Trophoblast cell (in vitro differentiated cells and primary cell): ENCODE measurements at regions not wholly inside any gene's neighbourhood (a gene's known extent, or its start where the extent isn't known, plus 50 kb on each side); places are given as distances from the start of the nearest gene placed in this dataset.
"Not testable (repeated sequence)": the region's sequence is repeated elsewhere in the genome, so short reads cannot be mapped to it uniquely, and the experiment has no call there.

Source experiments
- DNase-seq, 2 donors: peaks; one replicate each; pipeline ENCODE4 v3.0.0-alpha.2; 2016
- H2AFZ ChIP-seq: 2 replicates; pipeline ENCODE4 v1.6.1; 2013; ENCODE audit warnings: low read length, moderate library complexity, mild to moderate bottlenecking; ENCODE audit not compliant: insufficient read depth, poor library complexity
- H2AK5ac ChIP-seq: 2 replicates; pipeline ENCODE4 v1.6.1; 2013; ENCODE audit warnings: mild to moderate bottlenecking, low read length
- H2BK120ac ChIP-seq: 2 replicates; pipeline ENCODE4 v1.6.1; 2013; ENCODE audit warnings: low read length, mild to moderate bottlenecking, moderate library complexity; ENCODE audit not compliant: insufficient read depth, poor library complexity
- H2BK12ac ChIP-seq: 2 replicates; pipeline ENCODE4 v1.6.1; 2013; ENCODE audit warnings: mild to moderate bottlenecking, low read length, moderate library complexity
- H2BK5ac ChIP-seq: 2 replicates; pipeline ENCODE4 v1.6.1; 2013; ENCODE audit warnings: low read length, low read depth, moderate library complexity, mild to moderate bottlenecking; ENCODE audit not compliant: poor library complexity
- H3K14ac ChIP-seq: 2 replicates; pipeline ENCODE4 v1.6.1; 2013; ENCODE audit warnings: mild to moderate bottlenecking, low read length
- H3K18ac ChIP-seq: 2 replicates; pipeline ENCODE4 v1.6.1; 2013; ENCODE audit warnings: mild to moderate bottlenecking, low read length
- H3K23ac ChIP-seq: 2 replicates; pipeline ENCODE4 v1.6.1; 2013; ENCODE audit warnings: low read length
- H3K27ac ChIP-seq: 2 replicates; pipeline ENCODE4 v1.5.1; 2013; ENCODE audit warnings: low read depth, mild to moderate bottlenecking, inconsistent platforms, low read length, moderate library complexity
- H3K27me3 ChIP-seq: 2 replicates; pipeline ENCODE4 v1.6.1; 2013; ENCODE audit warnings: inconsistent platforms, mild to moderate bottlenecking, low read length, moderate library complexity; ENCODE audit not compliant: insufficient read depth
- H3K36me3 ChIP-seq, 2 experiments: 1 replicate in 1 of 2; 2 replicates in 1 of 2; pipeline ENCODE4 v1.6.1; 2013; ENCODE audit warnings: low read length in 2 of 2, mild to moderate bottlenecking in 2 of 2, moderate library complexity in 1 of 2; ENCODE audit not compliant: insufficient read depth in 2 of 2, control insufficient read depth in 1 of 2
- H3K4ac ChIP-seq: 2 replicates; pipeline ENCODE4 v1.6.1; 2013; ENCODE audit warnings: low read depth, mild to moderate bottlenecking, low read length, moderate library complexity
- H3K4me1 ChIP-seq, 2 experiments: 1 replicate in 1 of 2; 2 replicates in 1 of 2; pipeline ENCODE4 v1.6.1; 2013; ENCODE audit warnings: low read length in 2 of 2, mild to moderate bottlenecking in 2 of 2, moderate library complexity in 1 of 2; ENCODE audit not compliant: insufficient read depth in 2 of 2, control insufficient read depth in 1 of 2
- H3K4me2 ChIP-seq: 2 replicates; pipeline ENCODE4 v1.6.1; 2013; ENCODE audit warnings: inconsistent platforms, mild to moderate bottlenecking, low read length, moderate library complexity
- H3K4me3 ChIP-seq: 2 replicates; pipeline ENCODE4 v1.5.1; 2013; ENCODE audit warnings: mild to moderate bottlenecking, low read depth, low read length, inconsistent platforms
- H3K79me1 ChIP-seq: one replicate; pipeline ENCODE4 v1.6.1; 2013; ENCODE audit warnings: low read length
- H3K79me2 ChIP-seq: 2 replicates; pipeline ENCODE4 v1.6.1; 2013; ENCODE audit warnings: low read length, mild to moderate bottlenecking; ENCODE audit not compliant: control insufficient read depth, insufficient read depth, poor library complexity
- H3K9ac ChIP-seq: 2 replicates; pipeline ENCODE4 v1.6.1; 2013; ENCODE audit warnings: mild to moderate bottlenecking, low read length
- H3K9me3 ChIP-seq: 2 replicates; pipeline ENCODE4 v1.6.1; 2013; ENCODE audit warnings: low read depth, mild to moderate bottlenecking, control low read depth, inconsistent platforms, low read length; ENCODE audit not compliant: insufficient read depth
- H4K12ac ChIP-seq: 2 replicates; pipeline ENCODE4 v1.6.1; 2013; ENCODE audit warnings: low read depth, mild to moderate bottlenecking, low read length, moderate library complexity
- H4K8ac ChIP-seq: 2 replicates; pipeline ENCODE4 v1.6.1; 2013; ENCODE audit warnings: low read depth, mild to moderate bottlenecking, low read length, moderate library complexity
- H4K91ac ChIP-seq: one replicate; pipeline ENCODE4 v1.6.1; 2013; ENCODE audit warnings: low read depth, mild to moderate bottlenecking, low read length, moderate library complexity
- WGBS: extraction: QIAGEN DNeasy Blood & Tissue Kit; methylation state at CpG from one replicate; pipeline ENCODE4 v1.1.7; 2013; ENCODE audit warnings: missing lambda C conversion rate; ENCODE audit not compliant: insufficient read length, insufficient coverage; ENCODE audit errors: extremely low coverage; 5-methylcytosine and 5-hydroxymethylcytosine counted together

- Histone ChIP-seq H4K8ac (no peak overlapping the region), H3K4me3 (no peak overlapping the region), H2BK12ac (no peak overlapping the region), H3K23ac (no peak overlapping the region), H3K36me3 (no peaks in the 10 kb centered on the region), H4K91ac (no peak overlapping the region), H3K9ac (no peak overlapping the region), H3K27me3 (no peaks in the 10 kb centered on the region), H3K79me2 (no peaks in the 10 kb centered on the region), H3K79me1 (no peaks in the 10 kb centered on the region), H3K18ac (no peak overlapping the region), H3K4ac (no peak overlapping the region), H2BK5ac (no peak overlapping the region), H3K4me1 (no peaks in the 10 kb centered on the region), H2AFZ (no peak overlapping the region), H4K12ac (no peak overlapping the region), H3K14ac (no peak overlapping the region), H3K27ac (no peak overlapping the region), H3K4me2 (no peak overlapping the region), H3K9me3 (no peaks in the 10 kb centered on the region), H2BK120ac (no peak overlapping the region), H2AK5ac (no peak overlapping the region)
- WGBS, result no CpG with 5 or more reads among the region's 2 CpGs
- no peak for DNase-seq
Measured at GRCh38 chr7:52584041-52584440, 451.4 kb upstream of the POM121L12 start.

GRCh38 chr7:52573141-52573540 lies 462.3 kb upstream of the POM121L12 start:
- H2BK120ac ChIP-seq, H3K9ac ChIP-seq, H4K8ac ChIP-seq, H3K27ac ChIP-seq, H2BK5ac ChIP-seq, H3K79me2 ChIP-seq, H4K12ac ChIP-seq, H2AK5ac ChIP-seq, H3K4me3 ChIP-seq, H3K23ac ChIP-seq, H3K18ac ChIP-seq, H3K9me3 ChIP-seq, DNase-seq, H3K27me3 ChIP-seq, H3K36me3 ChIP-seq, H4K91ac ChIP-seq, H3K4me1 ChIP-seq, H3K4me2 ChIP-seq, H3K4ac ChIP-seq, H2AFZ ChIP-seq, H3K14ac ChIP-seq, H3K79me1 ChIP-seq, H2BK12ac ChIP-seq: not testable (repeated sequence)
- no CpG with 5 or more reads among the region's 6 CpGs for WGBS

- Histone ChIP-seq H3K18ac (no peak overlapping the region), H3K4me1 (no peaks in the 10 kb centered on the region), H2BK12ac (no peak overlapping the region), H2BK5ac (no peak overlapping the region), H3K9me3 (no peaks in the 10 kb centered on the region), H3K4ac (no peak overlapping the region), H3K23ac (no peak overlapping the region), H4K91ac (no peak overlapping the region), H3K9ac (no peak overlapping the region), H3K79me1 (no peaks in the 10 kb centered on the region), H3K79me2 (no peaks in the 10 kb centered on the region), H2BK120ac (no peak overlapping the region), H3K4me2 (no peak overlapping the region), H2AFZ (no peak overlapping the region), H3K27me3 (no peaks in the 10 kb centered on the region), H3K4me3 (no peak overlapping the region), H3K14ac (no peak overlapping the region), H3K27ac (no peak overlapping the region), H4K8ac (no peak overlapping the region), H2AK5ac (no peak overlapping the region), H4K12ac (no peak overlapping the region), H3K36me3 (no peaks in the 10 kb centered on the region)
- no peak for DNase-seq
- WGBS, result no CpG with 5 or more reads among the region's 3 CpGs
Measured at GRCh38 chr7:52571026-52571425, 464.4 kb upstream of the POM121L12 start.

- WGBS, result no CpG with 5 or more reads among the region's 3 CpGs
- Histone ChIP-seq H3K18ac (no peak overlapping the region), H2AFZ (no peak overlapping the region), H3K79me2 (no peaks in the 10 kb centered on the region), H3K9ac (no peak overlapping the region), H3K4me2 (no peak overlapping the region), H3K27ac (no peak overlapping the region), H3K9me3 (no peaks in the 10 kb centered on the region), H4K12ac (no peak overlapping the region), H2BK5ac (no peak overlapping the region), H2BK12ac (no peak overlapping the region), H3K79me1 (no peaks in the 10 kb centered on the region), H4K91ac (no peak overlapping the region), H3K4me3 (no peak overlapping the region), H3K27me3 (no peaks in the 10 kb centered on the region), H3K4ac (no peak overlapping the region), H2BK120ac (no peak overlapping the region), H4K8ac (no peak overlapping the region), H3K36me3 (no peaks in the 10 kb centered on the region), H3K23ac (no peak overlapping the region), H3K4me1 (no peaks in the 10 kb centered on the region), H3K14ac (no peak overlapping the region), H2AK5ac (no peak overlapping the region)
- no peak for DNase-seq
Measured at GRCh38 chr7:52569151-52569550, 466.3 kb upstream of the POM121L12 start.
